GM12873 (cell line): ENCODE measurements at regions not wholly inside any gene's neighbourhood (a gene's known extent, or its start where the extent isn't known, plus 50 kb on each side); places are given as distances from the start of the nearest gene placed in this dataset.

Source experiments
- TF ChIP-seq, protein P1 (sequence below): IDR thresholded peaks from 2 replicates; pipeline ENCODE4 v1.5.1; 2012; ENCODE audit warnings: low read depth, mild to moderate bottlenecking, moderate library complexity, low read length, control low read depth; ENCODE audit not compliant: insufficient read depth; ENCODE audit errors: missing control alignments

DNA sequence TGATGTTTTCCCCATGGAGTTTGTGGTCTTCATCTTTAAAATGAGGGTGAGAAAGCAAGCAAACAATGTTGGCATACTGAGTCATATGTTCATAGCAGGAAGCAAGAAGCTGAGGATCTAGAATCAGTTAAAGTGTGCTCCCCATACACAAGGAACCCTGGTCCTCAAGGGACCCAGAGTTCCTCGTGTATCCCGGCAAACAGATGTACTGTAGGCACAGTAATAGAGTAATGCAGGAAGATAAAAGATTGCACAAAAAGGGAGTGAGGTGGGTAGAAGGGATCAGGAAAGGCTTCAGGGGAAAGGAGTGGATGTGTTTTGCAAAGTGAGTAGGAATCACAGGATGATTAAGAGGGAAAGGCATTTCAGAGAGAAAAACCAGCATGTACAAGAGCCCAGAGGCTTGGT lies 412.3 kb upstream of the CDH11 start:
- TF ChIP-seq, protein P1, sequence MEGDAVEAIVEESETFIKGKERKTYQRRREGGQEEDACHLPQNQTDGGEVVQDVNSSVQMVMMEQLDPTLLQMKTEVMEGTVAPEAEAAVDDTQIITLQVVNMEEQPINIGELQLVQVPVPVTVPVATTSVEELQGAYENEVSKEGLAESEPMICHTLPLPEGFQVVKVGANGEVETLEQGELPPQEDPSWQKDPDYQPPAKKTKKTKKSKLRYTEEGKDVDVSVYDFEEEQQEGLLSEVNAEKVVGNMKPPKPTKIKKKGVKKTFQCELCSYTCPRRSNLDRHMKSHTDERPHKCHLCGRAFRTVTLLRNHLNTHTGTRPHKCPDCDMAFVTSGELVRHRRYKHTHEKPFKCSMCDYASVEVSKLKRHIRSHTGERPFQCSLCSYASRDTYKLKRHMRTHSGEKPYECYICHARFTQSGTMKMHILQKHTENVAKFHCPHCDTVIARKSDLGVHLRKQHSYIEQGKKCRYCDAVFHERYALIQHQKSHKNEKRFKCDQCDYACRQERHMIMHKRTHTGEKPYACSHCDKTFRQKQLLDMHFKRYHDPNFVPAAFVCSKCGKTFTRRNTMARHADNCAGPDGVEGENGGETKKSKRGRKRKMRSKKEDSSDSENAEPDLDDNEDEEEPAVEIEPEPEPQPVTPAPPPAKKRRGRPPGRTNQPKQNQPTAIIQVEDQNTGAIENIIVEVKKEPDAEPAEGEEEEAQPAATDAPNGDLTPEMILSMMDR = no peak

DNA sequence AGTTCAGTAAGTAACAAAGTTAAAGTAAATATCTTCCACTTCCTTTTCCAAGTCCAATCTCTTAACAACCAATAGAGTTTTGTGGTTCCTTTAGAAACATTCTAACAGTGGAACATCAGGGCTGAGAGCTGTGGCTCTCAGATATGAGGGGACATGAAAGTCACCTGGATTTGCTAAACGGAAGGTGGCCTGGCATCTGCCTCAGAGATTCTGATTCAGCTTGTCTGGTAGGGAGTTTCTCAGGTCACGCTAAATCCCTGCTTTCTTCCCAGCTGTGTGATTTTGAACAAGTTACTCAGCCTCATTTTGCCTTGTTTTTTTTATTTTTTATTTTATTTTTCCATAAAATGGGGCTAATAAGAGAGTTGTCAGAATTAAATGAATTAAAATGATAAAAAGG lies 411.0 kb upstream of the CDH11 start:
- TF ChIP-seq, protein P1 = no peak

DNA sequence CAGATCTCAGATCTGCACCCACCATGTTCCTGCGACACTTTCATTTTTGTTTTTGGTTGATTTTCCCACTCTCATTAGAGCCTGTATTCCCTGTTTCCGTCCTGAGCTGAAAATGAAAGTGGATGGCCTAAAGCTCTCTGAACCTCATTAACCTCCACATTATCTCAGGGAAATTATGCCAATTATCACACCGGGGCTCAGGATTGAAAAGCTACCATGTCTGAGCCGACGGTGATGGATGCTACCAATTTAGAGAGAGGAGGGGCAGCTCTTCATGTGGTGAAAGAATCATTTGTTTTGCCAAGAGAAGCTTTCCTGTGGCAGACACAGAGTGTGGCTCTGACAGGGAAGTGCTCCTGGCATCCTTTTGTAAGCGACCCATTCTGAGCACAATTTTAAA lies 410.4 kb upstream of the CDH11 start:
- TF ChIP-seq, protein P1 = no peak

DNA sequence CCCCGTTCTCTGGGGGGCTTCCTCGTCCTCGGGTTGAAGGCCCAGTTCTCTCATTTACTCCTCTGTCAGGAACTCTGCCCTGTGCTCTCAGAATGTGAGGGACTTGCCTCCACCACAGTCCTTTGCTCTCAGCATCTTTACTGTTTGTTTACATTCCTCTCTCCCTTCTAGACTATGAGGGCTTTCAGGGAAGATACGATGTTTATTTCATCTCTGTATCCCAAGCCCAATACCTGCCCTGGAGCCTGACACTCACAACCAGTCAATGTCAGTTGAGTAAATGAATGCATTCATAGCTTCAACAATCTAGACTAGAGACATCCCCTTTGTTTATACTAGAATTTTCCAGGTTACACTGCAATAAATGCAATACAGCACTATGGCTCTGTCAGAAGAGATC lies 409.6 kb upstream of the CDH11 start:
- TF ChIP-seq, protein P1 = no peak

DNA sequence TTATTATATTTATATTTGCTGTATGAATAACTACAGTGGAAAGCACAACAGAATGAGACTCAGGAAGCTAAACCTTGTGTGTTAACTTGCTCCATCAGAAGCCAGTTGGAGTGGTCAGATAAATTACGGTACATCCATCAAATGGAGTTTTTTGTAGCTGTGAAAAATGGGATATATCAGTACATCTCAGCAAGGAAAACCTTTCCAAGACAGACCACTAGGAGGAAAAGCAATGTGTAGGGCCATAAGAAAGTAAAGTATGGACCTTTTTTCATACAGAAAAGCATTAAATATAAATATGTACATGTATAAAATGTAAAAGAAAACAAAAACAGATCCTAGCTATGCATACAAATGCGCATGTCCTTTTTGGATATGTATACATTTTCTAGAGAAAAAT lies 403.8 kb upstream of the CDH11 start:
- TF ChIP-seq, protein P1 = no peak

DNA sequence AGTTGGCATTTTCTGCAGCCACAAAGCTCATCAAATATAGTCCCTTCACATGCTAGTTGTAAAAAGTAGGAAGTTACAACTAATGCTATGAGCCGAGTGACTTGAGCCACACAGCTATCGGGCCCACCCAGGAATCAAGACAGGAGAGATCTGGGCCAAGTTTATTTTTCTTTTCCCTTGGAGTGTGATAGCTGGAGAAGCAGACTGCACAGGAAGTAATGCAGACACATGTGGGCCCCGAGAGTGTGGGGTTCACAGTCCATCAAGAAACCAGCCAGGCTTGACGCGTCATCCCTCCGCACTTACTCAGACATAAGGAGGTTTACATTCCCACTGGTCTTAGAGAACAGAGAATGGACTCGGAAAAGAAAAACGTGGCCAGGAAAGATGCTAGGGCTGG lies 403.1 kb upstream of the CDH11 start:
- TF ChIP-seq, protein P1 = no peak

DNA sequence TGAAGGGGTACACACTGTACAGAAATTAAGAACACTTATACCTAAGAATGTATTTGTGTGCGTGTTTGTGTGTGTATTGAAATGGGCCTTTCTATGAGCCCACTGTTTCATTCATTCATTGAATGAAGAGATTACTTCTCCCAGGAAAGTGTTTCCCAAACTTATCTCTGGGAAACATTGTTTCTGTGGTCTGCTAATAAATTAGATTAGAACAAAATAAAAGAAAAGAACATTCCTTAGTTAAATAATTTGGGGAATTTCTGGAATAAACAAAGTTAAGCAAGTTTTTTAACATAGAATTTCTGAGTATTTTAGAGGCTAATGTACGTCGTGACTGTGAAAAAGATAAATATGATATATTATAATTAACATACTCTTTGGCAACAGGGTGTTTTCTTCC lies 402.4 kb upstream of the CDH11 start:
- TF ChIP-seq, protein P1 = no peak
